ENCODE measurements at regions not wholly inside any gene's neighbourhood (a gene's known extent, or its start where the extent isn't known, plus 50 kb on each side); places are given as distances from the start of the nearest gene placed in this dataset.
"Not testable (repeated sequence)": the region's sequence is repeated elsewhere in the genome, so short reads cannot be mapped to it uniquely, and the experiment has no call there.

DNA sequence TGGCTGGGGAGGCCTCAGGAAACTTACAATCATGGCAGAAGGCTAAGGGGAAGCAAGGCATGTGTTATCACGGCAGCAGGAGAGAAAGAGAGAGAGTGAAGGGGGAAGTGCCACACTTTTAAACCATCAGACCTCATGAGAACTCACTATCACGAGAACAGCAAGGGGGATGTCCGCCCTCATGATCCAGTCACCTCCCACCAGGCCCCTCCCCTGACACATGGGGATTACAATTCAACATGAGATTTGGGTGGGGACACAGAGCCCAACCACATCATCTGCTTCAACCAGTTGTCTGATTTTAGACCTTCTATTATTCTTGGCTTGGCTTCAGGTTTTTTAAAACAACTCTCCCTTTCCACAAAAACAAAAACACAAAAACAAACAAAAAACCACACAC lies 93.7 kb upstream of the BASP1 start:
- TF ChIP-seq, protein P1, sequence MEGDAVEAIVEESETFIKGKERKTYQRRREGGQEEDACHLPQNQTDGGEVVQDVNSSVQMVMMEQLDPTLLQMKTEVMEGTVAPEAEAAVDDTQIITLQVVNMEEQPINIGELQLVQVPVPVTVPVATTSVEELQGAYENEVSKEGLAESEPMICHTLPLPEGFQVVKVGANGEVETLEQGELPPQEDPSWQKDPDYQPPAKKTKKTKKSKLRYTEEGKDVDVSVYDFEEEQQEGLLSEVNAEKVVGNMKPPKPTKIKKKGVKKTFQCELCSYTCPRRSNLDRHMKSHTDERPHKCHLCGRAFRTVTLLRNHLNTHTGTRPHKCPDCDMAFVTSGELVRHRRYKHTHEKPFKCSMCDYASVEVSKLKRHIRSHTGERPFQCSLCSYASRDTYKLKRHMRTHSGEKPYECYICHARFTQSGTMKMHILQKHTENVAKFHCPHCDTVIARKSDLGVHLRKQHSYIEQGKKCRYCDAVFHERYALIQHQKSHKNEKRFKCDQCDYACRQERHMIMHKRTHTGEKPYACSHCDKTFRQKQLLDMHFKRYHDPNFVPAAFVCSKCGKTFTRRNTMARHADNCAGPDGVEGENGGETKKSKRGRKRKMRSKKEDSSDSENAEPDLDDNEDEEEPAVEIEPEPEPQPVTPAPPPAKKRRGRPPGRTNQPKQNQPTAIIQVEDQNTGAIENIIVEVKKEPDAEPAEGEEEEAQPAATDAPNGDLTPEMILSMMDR (IDR thresholded peaks at IDR 0.05) = not testable (repeated sequence)
- TF ChIP-seq EZH2 (IDR thresholded peaks at IDR 0.05; ENCODE audit: borderline replicate concordance, insufficient read depth, low read depth, low read length, poor library complexity, severe bottlenecking) = not testable (repeated sequence)
